Kidney epithelial cell (primary cell): ENCODE measurements at regions not wholly inside any gene's neighbourhood (a gene's known extent, or its start where the extent isn't known, plus 50 kb on each side); places are given as distances from the start of the nearest gene placed in this dataset.

ENCODE experiments used
- DNase-seq: peaks from one replicate; pipeline ENCODE4 v3.0.0-alpha.2; 2010; ENCODE audit warnings: low read depth
- H3K27me3 ChIP-seq: 2 replicates; pipeline ENCODE4 v1.6.0; 2011; ENCODE audit warnings: low read length; ENCODE audit not compliant: control insufficient read depth, insufficient read depth
- H3K36me3 ChIP-seq: 2 replicates; pipeline ENCODE4 v1.5.1; 2011; ENCODE audit warnings: low read length; ENCODE audit not compliant: control insufficient read depth, insufficient read depth
- H3K4me3 ChIP-seq: 2 replicates; pipeline ENCODE4 v1.5.1; 2011; ENCODE audit warnings: low read depth, mild to moderate bottlenecking, control low read depth, low read length
- CTCF ChIP-seq: IDR thresholded peaks from 2 replicates; pipeline ENCODE4 v1.5.1; 2011; ENCODE audit warnings: mild to moderate bottlenecking, moderate library complexity, low read length, control low read depth, inconsistent platforms; ENCODE audit not compliant: insufficient read depth, poor library complexity, severe bottlenecking

- DNase-seq: no peak
- TF ChIP-seq CTCF: no peak
- Histone ChIP-seq H3K27me3 (no peaks in the 10 kb centered on the region), H3K36me3 (no peaks in the 10 kb centered on the region), H3K4me3 (no peak overlapping the region)
Measured at GRCh38 chr2:146203064-146203624, 1641.7 kb upstream of the ACVR2A start.

- no peak overlapping the region for H3K4me3 ChIP-seq
Measured at GRCh38 chr2:146193619-146194018, 1651.2 kb upstream of the ACVR2A start.

GRCh38 chr2:146189541-146189940, 1655.3 kb upstream of the ACVR2A start:
- no peak for TF ChIP-seq CTCF
- H3K4me3 ChIP-seq: no peak overlapping the region
- H3K36me3 ChIP-seq: no peaks in the 10 kb centered on the region
- DNase-seq: no peak
- H3K27me3 ChIP-seq: no peaks in the 10 kb centered on the region

More at GRCh38 chr2:146193619-146194018, 1651.2 kb upstream of the ACVR2A start:
- no peak for DNase-seq
- Histone ChIP-seq H3K27me3 (no peaks in the 10 kb centered on the region), H3K36me3 (no peaks in the 10 kb centered on the region)
- TF ChIP-seq CTCF: no peak

- H3K36me3 ChIP-seq: no peaks in the 10 kb centered on the region
- no peak for DNase-seq
- H3K27me3 ChIP-seq: no peaks in the 10 kb centered on the region
- no peak overlapping the region for H3K4me3 ChIP-seq
- TF ChIP-seq CTCF: no peak
Measured at GRCh38 chr2:146173934-146174333, 1654.0 kb upstream of the ZEB2 start.

GRCh38 chr2:146161256-146161882, 1641.5 kb upstream of the ZEB2 start:
- H3K36me3 ChIP-seq: no peaks in the 10 kb centered on the region
- no peaks in the 10 kb centered on the region for H3K27me3 ChIP-seq
- no peak for TF ChIP-seq CTCF
- no peak overlapping the region for H3K4me3 ChIP-seq
- DNase-seq: no peak
